ENCODE measurements at regions not wholly inside any gene's neighbourhood (a gene's known extent, or its start where the extent isn't known, plus 50 kb on each side); places are given as distances from the start of the nearest gene placed in this dataset.

- TF ChIP-seq, protein P1, sequence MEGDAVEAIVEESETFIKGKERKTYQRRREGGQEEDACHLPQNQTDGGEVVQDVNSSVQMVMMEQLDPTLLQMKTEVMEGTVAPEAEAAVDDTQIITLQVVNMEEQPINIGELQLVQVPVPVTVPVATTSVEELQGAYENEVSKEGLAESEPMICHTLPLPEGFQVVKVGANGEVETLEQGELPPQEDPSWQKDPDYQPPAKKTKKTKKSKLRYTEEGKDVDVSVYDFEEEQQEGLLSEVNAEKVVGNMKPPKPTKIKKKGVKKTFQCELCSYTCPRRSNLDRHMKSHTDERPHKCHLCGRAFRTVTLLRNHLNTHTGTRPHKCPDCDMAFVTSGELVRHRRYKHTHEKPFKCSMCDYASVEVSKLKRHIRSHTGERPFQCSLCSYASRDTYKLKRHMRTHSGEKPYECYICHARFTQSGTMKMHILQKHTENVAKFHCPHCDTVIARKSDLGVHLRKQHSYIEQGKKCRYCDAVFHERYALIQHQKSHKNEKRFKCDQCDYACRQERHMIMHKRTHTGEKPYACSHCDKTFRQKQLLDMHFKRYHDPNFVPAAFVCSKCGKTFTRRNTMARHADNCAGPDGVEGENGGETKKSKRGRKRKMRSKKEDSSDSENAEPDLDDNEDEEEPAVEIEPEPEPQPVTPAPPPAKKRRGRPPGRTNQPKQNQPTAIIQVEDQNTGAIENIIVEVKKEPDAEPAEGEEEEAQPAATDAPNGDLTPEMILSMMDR (IDR thresholded peaks at IDR 0.05) = no peak
- TF ChIP-seq POLR2A (IDR thresholded peaks at IDR 0.05) = no peak
These were observed 197.7 kb downstream of the MC4R start for GRCh38 chr18:60174832-60175231.
